ENCODE measurements at regions not wholly inside any gene's neighbourhood (a gene's known extent, or its start where the extent isn't known, plus 50 kb on each side); places are given as distances from the start of the nearest gene placed in this dataset.

DNA sequence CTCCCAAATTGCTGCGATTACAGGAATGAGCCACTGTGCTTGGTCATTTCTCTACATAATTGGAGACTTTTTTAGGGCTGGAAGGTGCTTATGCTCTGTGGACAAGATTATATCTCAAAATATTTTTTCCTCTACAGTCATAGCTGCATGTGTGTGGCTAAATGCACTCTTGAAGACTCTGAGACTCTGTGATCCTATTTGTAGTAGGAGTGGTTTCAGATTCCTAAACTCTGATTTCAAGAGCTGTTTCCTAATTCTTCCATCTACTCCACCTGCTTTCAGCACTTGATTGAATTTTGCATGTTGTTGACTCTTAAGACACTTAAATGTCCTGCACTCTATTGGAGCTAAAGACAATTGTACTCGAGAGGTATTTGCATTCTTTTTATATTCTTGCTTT lies 78.0 kb downstream of the KLF5 start:
- CTCF ChIA-PET: no interaction called here
- POLR2A ChIA-PET: no interaction called here
- Histone ChIP-seq H3K27ac (ENCODE audit: low read length) (no peak overlapping the region), H3K4me3 (ENCODE audit: low read depth in 2 of 2, low read length in 2 of 2) (no peak overlapping the region), H3K36me3 (ENCODE audit: control insufficient read depth, insufficient read depth, low read length) (no peaks in the 10 kb centered on the region), H3K9me3 (ENCODE audit: control insufficient read depth, insufficient read depth, low read depth, low read length) (no peaks in the 10 kb centered on the region), H3K27me3 (ENCODE audit: control insufficient read depth, insufficient read depth, low read length) (no peaks in the 10 kb centered on the region), H3K4me1 (ENCODE audit: control insufficient read depth, insufficient read depth, low read length) (no peaks in the 10 kb centered on the region)
- DNase-seq (ENCODE audit: low read depth, low spot score) (no peak), ATAC-seq (no peak)
- BruUV-seq (replicated peaks): no TSS peak
- in situ Hi-C loops (cut with HindIII; ENCODE audit: low pct_unique_long_range_greater_than_20kb, low sequenced_read_pairs) (no loop called here), intact Hi-C loops (cut with micrococcal nuclease; ENCODE audit: unreplicated experiment) (no loop called here)
- TF ChIP-seq, protein P1, sequence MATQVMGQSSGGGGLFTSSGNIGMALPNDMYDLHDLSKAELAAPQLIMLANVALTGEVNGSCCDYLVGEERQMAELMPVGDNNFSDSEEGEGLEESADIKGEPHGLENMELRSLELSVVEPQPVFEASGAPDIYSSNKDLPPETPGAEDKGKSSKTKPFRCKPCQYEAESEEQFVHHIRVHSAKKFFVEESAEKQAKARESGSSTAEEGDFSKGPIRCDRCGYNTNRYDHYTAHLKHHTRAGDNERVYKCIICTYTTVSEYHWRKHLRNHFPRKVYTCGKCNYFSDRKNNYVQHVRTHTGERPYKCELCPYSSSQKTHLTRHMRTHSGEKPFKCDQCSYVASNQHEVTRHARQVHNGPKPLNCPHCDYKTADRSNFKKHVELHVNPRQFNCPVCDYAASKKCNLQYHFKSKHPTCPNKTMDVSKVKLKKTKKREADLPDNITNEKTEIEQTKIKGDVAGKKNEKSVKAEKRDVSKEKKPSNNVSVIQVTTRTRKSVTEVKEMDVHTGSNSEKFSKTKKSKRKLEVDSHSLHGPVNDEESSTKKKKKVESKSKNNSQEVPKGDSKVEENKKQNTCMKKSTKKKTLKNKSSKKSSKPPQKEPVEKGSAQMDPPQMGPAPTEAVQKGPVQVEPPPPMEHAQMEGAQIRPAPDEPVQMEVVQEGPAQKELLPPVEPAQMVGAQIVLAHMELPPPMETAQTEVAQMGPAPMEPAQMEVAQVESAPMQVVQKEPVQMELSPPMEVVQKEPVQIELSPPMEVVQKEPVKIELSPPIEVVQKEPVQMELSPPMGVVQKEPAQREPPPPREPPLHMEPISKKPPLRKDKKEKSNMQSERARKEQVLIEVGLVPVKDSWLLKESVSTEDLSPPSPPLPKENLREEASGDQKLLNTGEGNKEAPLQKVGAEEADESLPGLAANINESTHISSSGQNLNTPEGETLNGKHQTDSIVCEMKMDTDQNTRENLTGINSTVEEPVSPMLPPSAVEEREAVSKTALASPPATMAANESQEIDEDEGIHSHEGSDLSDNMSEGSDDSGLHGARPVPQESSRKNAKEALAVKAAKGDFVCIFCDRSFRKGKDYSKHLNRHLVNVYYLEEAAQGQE (IDR thresholded peaks at IDR 0.05; ENCODE audit: insufficient read depth in 1 of 2, low read depth in 2 of 2, low read length in 1 of 2): no peak
- TF ChIP-seq SIN3A (IDR thresholded peaks at IDR 0.05; ENCODE audit: borderline replicate concordance, insufficient read depth, low read depth, low read length) (no peak), TCF7L2 (IDR thresholded peaks at IDR 0.05; ENCODE audit: low read depth, low read length) (no peak), CTCF (IDR thresholded peaks at IDR 0.05) (no peak), POLR2AphosphoS5 (IDR thresholded peaks at IDR 0.05; ENCODE audit: low read depth, low read length) (no peak)

DNA sequence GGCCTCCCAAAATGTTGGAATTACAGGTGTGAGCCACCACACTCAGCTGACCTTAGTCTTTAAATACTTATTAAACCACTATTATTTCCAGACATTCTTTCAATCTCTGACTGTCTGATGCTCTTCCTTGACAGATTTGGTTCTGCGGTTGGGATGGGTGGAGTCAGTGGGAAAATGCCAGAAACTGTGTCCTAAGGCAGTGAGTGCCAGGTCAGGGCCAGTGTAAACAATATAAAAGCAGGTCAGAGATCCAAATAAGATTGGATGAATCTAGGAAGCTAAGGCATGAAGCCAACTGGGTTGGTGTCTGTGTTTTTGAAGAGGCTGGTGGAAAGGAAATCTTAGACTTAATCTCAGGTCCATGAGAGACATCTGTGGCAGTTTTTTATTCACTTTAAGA lies 74.7 kb downstream of the KLF5 start:
- H3K9me3 ChIP-seq (ENCODE audit: control insufficient read depth, insufficient read depth, low read depth, low read length): no peaks in the 10 kb centered on the region
- ATAC-seq: no peak
- no peak for DNase-seq (ENCODE audit: low read depth, low spot score)
- in situ Hi-C loops (cut with HindIII; ENCODE audit: low pct_unique_long_range_greater_than_20kb, low sequenced_read_pairs) (no loop called here), intact Hi-C loops (cut with micrococcal nuclease; ENCODE audit: unreplicated experiment) (no loop called here)
- H3K27me3 ChIP-seq (ENCODE audit: control insufficient read depth, insufficient read depth, low read length): no peaks in the 10 kb centered on the region
- H3K36me3 ChIP-seq (ENCODE audit: control insufficient read depth, insufficient read depth, low read length): no peaks in the 10 kb centered on the region
- H3K4me1 ChIP-seq (ENCODE audit: control insufficient read depth, insufficient read depth, low read length): no peaks in the 10 kb centered on the region
- ChIA-PET POLR2A (no interaction called here), CTCF (no interaction called here)
- BruUV-seq (replicated peaks): no TSS peak
- TF ChIP-seq POLR2AphosphoS5 (IDR thresholded peaks at IDR 0.05; ENCODE audit: low read depth, low read length) (no peak), TCF7L2 (IDR thresholded peaks at IDR 0.05; ENCODE audit: low read depth, low read length) (no peak), SIN3A (IDR thresholded peaks at IDR 0.05; ENCODE audit: borderline replicate concordance, insufficient read depth, low read depth, low read length) (no peak), CTCF (IDR thresholded peaks at IDR 0.05) (no peak)
- TF ChIP-seq, protein P1 (IDR thresholded peaks at IDR 0.05; ENCODE audit: insufficient read depth in 1 of 2, low read depth in 2 of 2, low read length in 1 of 2): no peak
- no peak overlapping the region for H3K27ac ChIP-seq (ENCODE audit: low read length)
- H3K4me3 ChIP-seq (ENCODE audit: low read depth in 2 of 2, low read length in 2 of 2): no peak overlapping the region
